ENCODE measurements at regions not wholly inside any gene's neighbourhood (a gene's known extent, or its start where the extent isn't known, plus 50 kb on each side); places are given as distances from the start of the nearest gene placed in this dataset.

- no peak for TF ChIP-seq EP300 (IDR thresholded peaks at IDR 0.05; ENCODE audit: borderline replicate concordance)
- no peak for TF ChIP-seq TAF1 (IDR thresholded peaks at IDR 0.05; ENCODE audit: low read depth)
- no peak for TF ChIP-seq CEBPB (IDR thresholded peaks at IDR 0.05)
- TF ChIP-seq TEAD4 (IDR thresholded peaks at IDR 0.05), result no peak
- no peak for TF ChIP-seq YY1 (IDR thresholded peaks at IDR 0.05; ENCODE audit: low read depth)
- no peak for TF ChIP-seq EGR1 (IDR thresholded peaks at IDR 0.05)
- TF ChIP-seq, protein P1, sequence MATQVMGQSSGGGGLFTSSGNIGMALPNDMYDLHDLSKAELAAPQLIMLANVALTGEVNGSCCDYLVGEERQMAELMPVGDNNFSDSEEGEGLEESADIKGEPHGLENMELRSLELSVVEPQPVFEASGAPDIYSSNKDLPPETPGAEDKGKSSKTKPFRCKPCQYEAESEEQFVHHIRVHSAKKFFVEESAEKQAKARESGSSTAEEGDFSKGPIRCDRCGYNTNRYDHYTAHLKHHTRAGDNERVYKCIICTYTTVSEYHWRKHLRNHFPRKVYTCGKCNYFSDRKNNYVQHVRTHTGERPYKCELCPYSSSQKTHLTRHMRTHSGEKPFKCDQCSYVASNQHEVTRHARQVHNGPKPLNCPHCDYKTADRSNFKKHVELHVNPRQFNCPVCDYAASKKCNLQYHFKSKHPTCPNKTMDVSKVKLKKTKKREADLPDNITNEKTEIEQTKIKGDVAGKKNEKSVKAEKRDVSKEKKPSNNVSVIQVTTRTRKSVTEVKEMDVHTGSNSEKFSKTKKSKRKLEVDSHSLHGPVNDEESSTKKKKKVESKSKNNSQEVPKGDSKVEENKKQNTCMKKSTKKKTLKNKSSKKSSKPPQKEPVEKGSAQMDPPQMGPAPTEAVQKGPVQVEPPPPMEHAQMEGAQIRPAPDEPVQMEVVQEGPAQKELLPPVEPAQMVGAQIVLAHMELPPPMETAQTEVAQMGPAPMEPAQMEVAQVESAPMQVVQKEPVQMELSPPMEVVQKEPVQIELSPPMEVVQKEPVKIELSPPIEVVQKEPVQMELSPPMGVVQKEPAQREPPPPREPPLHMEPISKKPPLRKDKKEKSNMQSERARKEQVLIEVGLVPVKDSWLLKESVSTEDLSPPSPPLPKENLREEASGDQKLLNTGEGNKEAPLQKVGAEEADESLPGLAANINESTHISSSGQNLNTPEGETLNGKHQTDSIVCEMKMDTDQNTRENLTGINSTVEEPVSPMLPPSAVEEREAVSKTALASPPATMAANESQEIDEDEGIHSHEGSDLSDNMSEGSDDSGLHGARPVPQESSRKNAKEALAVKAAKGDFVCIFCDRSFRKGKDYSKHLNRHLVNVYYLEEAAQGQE (IDR thresholded peaks at IDR 0.05; ENCODE audit: low read depth), result no peak
Observed at GRCh38 chr4:22607382-22607781, 85.4 kb upstream of the GBA3 start.
